ENCODE measurements at regions not wholly inside any gene's neighbourhood (a gene's known extent, or its start where the extent isn't known, plus 50 kb on each side); places are given as distances from the start of the nearest gene placed in this dataset.

DNA sequence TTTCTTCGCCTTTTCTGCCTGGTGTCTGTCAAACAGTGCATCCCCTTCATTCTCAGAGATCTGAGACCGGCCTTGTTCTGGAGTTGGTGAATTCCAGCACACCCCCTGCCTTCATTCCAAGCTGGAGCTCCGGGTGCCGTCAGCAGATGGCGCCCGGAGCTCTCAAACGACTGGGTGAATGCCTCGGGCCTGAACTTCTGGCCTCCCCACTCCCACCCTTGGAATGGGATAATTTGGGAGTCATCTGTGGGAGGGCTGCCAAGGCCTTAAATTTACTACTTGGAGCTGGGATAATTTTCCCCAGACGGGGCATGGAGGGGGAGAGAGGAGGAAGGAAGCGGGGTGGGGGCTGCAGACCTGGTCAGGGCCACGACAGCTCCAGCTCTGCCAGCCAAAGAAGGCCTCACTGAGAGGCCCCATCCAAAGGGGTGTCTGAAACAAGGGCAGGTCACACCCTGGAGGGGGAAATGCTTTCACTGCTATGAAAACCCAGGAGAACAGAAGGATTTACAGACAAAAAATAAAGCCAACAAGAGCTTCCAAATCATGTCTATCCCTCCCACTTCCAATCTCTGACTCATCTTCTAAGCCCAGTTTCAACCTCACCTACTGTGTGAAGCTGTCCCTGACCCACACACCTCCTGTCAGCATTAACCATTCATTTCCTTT, 187.9 kb downstream of the OPA1 start:
- no peak for DNase-seq

DNA sequence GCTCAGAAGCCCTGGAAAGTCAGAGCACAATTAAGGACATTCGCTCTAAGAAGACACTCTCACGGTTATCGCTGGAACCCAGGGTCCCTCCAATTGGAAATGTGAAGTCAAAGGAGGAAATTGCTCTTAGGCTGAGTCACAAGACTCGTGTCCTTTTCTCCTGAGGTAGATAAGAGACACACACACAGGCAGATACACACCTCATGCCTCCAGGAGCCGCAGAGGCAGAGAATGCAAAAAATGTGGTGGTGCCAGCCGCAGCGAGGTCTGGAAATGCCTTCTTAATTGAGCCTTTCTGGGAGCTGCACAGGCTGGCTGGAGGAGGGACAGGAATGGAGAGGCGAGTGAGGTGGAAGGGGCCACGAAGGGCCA, 189.3 kb downstream of the OPA1 start:
- no peak for DNase-seq

DNA sequence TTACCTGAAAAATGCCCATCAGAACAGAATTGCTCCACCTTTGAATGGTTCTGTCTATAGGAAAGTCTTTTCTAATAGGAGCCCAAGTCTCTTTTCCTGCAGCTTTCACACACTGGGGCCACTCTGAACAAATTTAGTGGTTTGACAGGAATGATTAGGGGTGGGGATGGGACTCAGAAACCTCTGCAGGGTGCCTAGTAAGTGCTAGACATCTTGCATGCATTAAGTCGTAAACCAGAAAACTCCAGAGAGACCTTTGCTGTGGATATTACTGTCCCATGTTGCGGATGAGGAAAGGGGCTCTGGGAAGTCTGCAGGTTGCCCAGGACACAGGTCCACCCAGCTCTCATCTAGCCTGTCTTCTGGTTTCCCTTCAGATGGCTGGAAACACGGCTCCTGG, 189.7 kb downstream of the OPA1 start:
- DNase-seq = no peak

DNA sequence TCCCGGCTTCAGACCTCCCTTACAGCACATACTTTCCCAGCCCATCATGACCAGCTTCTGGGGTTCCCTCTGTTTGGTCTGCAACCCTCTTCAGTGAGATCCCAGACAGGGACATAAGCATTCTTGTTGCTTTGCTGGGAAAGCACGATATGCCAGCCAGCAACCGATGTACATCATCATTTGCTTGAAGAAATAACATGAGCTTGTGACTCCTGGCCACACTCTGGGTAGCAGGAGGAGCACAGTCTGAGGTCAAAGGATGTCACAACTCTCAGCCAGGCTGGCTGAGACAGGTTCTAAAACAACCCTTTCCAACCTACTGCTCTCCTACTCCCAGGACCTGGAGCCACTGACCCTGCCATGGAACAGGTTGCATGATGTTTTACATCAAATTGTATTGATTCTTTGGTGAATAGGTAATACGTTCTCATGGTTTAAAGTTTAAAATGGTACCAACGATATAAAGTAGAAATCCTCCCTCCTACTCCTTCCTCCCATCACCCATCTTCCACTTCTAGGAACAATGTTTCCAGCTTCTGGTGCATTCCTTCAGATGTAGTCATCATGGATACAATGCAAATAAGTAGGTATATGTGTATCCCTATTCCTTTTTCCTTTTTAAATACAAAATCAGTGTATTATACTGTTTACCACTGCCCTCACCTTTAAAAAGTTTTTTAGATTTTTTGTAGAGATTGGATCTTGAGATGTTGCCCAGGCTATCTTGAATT, 190.3 kb downstream of the OPA1 start:
- no peak for DNase-seq

- no peak for DNase-seq
Observed at GRCh38 chr3:193784822-193785221, 191.8 kb downstream of the OPA1 start.

GRCh38 chr3:193787496-193787870, 194.5 kb downstream of the OPA1 start:
- no peak for DNase-seq

DNA sequence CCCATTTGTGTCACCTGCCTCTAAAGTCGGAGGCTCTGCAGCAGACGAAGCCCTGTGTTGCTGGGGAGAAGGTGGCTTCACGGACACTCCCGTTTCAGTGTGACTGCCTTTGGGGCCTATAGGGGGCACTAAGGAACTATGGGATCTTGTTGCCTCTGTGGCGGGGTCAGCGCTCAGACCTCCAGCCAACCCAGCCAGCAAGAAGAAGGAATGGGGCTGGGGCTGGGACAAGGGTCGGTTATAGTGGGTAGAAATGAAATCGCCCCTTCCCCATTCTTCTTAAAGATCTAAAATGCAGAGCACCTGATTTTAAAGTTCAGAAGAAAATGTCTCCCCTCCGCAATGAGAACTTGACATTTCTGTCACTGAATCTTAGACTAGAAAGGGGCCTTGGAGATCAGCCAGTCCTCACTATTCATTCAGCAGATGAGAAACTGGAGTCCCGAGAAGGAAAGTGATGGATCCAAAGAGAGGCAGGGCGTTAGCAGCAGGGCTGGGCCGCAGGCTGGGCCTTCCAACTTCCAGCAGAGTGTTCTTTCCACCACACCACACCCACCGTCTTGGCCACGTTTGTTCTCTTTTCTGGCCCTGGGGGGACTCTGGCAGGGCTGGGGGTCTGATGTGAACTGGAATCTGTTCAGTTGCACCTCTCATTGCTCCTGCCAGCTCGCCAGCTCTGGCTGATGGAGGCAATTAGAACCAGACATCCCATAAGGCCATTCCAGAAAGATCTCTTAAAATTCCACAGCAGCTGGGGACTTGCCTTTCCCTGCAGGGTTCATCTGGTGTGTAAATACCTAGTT, 195.4 kb downstream of the OPA1 start:
- no peak for DNase-seq

- DNase-seq = no peak
Observed at GRCh38 chr3:193789455-193789854, 196.4 kb downstream of the OPA1 start.

- DNase-seq = no peak
Observed at GRCh38 chr3:193790086-193790990, 197.3 kb downstream of the OPA1 start.

DNA sequence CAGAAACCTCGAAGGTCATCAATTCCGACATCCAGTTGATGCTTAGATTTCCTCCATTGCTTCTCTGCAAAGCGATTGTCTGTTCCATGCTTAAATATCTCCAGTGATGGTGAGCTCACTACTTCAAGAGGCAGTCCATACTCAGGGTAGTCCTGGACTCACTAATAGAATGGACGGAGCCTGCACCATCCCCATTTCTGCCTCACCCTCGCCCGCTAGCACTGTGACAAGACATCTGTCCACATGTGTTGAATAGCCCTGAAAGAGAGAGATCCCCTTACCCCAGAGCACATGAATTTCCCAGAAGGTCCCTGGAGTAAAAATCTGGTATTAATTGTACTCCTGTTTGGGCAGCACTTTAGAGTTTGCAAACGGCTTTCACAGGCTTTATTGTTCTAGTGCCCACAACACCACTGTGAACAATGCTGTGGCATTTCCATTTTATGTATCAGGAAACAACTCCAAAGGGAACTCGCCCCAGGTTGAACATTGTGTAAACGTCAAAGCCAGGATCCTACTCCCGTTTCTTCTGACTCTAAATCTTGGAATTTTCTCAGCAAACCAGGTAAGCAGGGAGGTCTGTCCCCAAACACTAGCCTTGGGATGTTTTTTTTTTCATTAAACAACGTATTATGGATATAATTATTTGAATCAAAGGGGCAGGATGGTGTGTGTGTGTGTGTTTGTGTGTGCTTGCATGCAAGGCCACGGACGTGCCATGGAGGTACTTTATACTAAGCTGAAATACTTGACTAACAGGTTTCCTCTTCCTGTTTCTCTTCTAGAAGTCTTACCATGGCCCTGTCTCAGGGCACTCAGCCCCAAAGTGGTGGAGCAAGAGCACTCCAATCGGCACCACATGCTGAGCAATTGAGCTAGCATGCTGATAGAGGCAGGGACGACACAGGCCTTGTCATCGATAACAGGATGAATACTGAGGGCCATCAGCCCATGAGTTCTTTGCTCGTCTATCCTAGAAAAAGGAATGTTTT, 198.3 kb downstream of the OPA1 start:
- no peak for DNase-seq

DNA sequence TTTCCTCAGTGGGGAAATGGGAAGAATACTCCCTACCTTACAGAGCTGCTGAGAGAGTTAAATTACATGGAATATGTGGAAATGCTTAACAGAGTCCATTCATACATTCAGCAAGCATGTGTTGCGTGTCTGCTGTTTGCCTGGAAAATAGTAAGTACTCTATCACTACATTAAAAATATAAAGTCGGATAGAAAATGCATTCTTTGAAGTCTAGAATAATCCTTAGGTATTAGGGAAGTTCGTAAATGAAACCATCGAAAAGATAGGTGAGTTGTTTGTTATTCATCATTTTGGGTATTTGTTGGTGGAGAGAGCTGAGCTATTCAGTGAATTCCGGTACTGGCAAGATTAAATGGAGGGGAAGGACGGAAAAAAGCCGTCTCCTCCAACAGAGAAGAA, 200.1 kb downstream of the OPA1 start:
- no peak for DNase-seq

DNA sequence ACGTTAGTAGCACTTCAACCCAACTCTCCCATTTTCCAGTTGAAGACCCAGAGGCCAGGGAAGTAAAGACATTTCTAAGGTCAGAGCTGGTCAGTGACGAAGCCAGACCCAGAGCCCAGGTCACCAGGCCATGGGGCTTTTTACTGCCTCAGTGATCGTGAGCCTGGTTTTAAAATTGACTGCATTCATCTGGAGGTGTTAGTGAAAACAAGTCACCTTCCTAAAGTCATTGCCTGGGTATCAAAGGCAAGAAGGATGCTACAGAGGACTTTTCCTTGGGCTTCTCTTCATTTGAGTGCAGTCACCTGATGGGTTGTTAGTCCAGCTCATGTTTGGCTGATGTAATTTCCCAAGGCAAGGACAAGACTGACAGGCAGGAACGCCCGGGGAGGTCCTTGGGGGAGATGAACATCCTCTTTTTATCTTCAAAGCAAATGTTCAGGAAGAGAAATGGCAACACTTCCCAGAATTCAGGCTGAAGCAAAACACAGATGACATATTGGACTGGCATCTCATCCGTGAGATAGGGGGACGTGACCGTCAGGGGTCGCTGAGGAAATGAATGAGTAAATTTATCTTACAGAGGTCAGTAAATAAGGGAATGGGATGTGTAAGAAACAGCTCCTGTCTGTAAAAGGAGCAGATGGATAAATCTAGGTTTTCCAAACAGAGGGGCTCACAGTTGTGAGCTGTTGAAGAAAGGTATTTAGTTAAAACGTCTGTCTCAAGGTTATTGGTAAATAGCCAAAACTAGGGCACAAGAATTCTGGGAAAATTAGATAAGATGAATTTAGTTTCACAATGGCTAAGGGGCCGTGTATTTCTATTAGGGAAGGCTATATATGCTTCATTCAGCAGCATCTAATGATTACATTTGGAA, 201.2 kb downstream of the OPA1 start:
- no peak for DNase-seq

GRCh38 chr3:193795062-193795690, 202.2 kb downstream of the OPA1 start:
- no peak for DNase-seq

- no peak for DNase-seq
Observed at GRCh38 chr3:193796089-193796488, 203.1 kb downstream of the OPA1 start.

DNA sequence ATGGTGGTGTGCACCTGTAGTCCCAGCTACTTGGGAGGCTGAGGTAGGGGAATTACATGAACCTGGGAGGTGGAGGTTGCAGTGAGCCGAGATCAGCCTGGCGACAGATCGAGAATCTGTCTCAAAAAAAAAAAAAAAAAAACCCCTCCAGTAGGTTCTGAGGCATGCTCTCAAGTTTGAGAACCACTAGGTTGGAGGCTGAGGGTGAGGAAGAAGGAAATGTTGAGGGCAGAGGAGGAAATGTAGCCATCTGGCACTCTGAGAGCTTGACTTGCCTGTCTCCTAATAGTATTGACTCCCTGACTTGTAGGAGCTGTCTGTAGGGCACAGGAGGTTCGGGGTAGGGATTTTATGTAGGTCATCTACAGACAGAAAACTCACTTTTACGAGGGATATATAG, 204.6 kb downstream of the OPA1 start:
- no peak for DNase-seq

DNA sequence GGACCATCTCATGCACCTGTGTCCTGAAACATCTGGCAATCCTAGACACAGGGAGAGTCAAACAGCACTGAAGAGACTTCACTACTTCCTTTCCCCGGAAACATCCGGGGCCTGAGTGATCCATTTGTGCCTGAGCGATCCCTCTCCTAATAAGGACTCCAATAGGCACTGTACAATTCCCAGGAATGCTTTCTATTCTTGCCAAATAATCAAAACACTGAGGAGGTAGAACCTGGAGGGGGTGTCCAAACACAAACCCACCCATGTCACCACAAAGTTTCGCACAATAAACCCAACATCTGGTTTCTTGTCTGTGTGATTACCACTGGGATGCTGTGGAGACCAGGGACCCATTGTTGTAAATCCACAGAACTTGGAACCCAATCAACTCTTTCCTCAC, 205.0 kb downstream of the OPA1 start:
- no peak for DNase-seq

DNA sequence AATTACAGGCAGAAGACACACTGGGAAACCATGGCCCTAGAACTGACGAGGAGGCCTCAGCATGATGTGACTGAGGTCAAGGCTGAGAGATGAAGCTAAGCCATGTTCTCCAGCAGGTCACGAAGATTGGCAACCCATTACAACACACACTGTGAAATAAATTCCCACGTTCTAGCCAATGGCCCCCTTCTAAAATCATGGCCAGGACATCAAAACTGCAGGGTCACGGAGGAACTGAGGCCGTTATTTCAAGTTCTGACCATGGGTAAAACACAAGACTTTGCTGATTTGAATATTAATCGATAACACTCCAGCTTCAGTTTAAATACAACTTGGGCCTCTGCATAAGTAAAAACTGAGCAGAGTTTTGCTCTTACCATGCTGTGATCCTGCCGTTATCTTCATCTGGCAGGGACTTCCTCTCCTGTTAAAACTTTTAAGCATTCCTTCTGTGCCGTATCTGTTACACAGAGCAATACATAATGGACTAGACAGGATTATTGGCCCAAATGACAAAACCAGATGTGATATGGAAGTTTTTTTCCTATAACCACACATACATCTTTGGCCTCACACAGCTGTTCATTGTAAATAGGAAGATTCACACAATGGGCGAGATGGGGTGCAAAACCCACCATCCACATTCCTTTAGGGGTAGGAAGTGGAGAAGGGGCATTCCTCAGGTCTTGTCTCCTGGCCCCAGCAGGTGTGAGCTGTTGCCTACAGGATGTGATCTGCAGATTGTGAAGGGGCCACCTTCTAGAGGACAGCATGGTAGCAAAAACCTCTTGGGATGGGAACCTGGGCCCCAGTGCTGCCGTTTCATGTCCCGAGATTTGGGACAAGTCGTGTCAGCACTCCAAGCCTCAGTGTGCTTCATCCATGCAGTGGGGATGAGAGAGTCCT, 207.4 kb downstream of the OPA1 start:
- no peak for DNase-seq

DNA sequence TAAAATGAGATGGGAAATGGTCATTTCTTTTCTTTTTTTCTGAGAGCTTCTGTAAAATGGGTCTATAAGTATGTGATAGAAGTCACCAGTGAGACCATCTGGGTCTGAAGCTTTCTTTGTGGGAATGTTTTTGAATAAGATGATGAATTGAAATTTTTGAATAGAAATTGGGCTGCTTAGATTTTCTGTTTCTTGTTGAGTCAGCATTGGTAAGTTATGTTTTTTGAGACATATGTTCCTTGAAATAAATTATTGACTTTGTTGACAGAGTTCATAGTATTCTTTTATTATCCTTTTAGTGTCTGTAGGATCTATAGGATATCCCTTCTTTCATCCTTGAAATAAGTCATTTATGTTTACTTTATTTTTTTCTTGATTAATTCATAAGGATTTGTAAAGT, 208.1 kb downstream of the OPA1 start:
- no peak for DNase-seq

DNA sequence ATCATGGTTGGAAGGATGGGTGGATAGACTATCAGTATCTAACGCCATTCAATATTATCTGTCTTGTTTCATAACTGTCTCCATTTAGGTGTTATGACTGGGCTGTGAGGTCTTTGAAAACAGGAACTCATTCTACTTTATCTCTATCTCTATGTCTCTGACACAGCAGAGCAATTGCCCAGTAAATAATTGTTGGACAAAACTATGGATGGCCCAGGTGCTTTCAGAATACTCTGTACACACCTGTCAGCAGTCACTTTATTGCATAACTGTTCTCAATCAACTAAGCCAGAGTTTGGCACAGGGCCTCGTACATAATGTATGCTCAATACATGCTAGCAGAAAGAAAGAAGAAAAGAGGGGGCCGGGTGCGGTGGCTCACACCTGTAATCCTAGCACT, 210.3 kb downstream of the OPA1 start:
- no peak for DNase-seq
